WTC11 (cell line): ENCODE measurements at regions not wholly inside any gene's neighbourhood (a gene's known extent, or its start where the extent isn't known, plus 50 kb on each side); places are given as distances from the start of the nearest gene placed in this dataset.

ENCODE experiments used
- CTCF ChIP-seq: fragments of 200-600 bp; IDR thresholded peaks from 2 replicates; pipeline ENCODE4 v1.8.0; 2022; ENCODE audit warnings: antibody characterized with exemption
- GRHL2 ChIP-seq: fragments of 250-450 bp; sonication (Bioruptor Pico); IDR thresholded peaks from 2 replicates; pipeline ENCODE4 v1.8.0; 2022; ENCODE audit warnings: mild to moderate bottlenecking, moderate library complexity; ENCODE audit not compliant: insufficient replicate concordance, severe bottlenecking
- JUN ChIP-seq: sonication (generic); formaldehyde crosslinking; IDR thresholded peaks from 2 replicates; pipeline ENCODE4 v1.8.0; 2023; ENCODE audit warnings: mild to moderate bottlenecking, missing genetic modification reagents
- MAX ChIP-seq: sonication (generic); formaldehyde crosslinking; IDR thresholded peaks from 2 replicates; pipeline ENCODE4 v1.8.0; 2022; ENCODE audit warnings: mild to moderate bottlenecking, missing genetic modification reagents
- TF ChIP-seq, protein P1 (sequence below): sonication (generic); formaldehyde crosslinking; IDR thresholded peaks from 2 replicates; pipeline ENCODE4 v1.8.1; 2022; ENCODE audit warnings: mild to moderate bottlenecking, moderate library complexity, missing genetic modification reagents

- no peak for TF ChIP-seq MAX (CRISPR knock-in tag)
- no peak for TF ChIP-seq CTCF
- no peak for TF ChIP-seq JUN (CRISPR knock-in tag)
- TF ChIP-seq GRHL2: no peak
- TF ChIP-seq, protein P1, sequence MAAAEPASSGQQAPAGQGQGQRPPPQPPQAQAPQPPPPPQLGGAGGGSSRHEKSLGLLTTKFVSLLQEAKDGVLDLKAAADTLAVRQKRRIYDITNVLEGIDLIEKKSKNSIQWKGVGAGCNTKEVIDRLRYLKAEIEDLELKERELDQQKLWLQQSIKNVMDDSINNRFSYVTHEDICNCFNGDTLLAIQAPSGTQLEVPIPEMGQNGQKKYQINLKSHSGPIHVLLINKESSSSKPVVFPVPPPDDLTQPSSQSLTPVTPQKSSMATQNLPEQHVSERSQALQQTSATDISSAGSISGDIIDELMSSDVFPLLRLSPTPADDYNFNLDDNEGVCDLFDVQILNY: no peak
Observed at GRCh38 chr14:29982171-29982570, 54.5 kb upstream of the PRKD1 start.
